ENCODE measurements at regions not wholly inside any gene's neighbourhood (a gene's known extent, or its start where the extent isn't known, plus 50 kb on each side); places are given as distances from the start of the nearest gene placed in this dataset.

DNA sequence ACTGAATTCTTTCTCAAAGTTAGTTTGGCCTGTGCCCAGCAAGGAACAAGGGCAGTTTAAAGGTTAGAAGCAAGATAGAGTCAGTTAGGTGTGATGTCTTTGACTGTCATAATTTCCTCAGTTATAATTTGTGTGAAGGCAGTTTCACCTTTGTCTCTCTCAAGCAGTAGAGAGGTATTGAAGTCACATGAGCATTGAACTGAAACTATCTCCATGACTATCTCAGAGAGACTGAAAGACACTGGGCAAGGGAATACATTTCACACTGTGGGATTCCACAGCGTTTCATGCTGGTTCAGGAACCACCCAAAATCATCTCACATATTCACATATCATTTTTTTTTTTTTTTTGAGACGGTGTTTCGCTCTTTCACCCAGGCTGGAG is 366.1 kb downstream of the PREX1 start:
- Histone ChIP-seq H3K27me3 (peaks cover 0 to 15% (median 0%) of the 10 kb centered on the region in 9 donors), H3K27ac (no peak overlapping the region), H3K4me3 (no peak overlapping the region), H3K36me3 (no peaks in the 10 kb centered on the region), H3K4me1 (peaks cover 0 to 3% (median 0%) of the 10 kb centered on the region in 12 donors), H3K9me3 (peaks cover 0 to 3% (median 0%) of the 10 kb centered on the region in 12 donors)
- TF ChIP-seq, protein P1, sequence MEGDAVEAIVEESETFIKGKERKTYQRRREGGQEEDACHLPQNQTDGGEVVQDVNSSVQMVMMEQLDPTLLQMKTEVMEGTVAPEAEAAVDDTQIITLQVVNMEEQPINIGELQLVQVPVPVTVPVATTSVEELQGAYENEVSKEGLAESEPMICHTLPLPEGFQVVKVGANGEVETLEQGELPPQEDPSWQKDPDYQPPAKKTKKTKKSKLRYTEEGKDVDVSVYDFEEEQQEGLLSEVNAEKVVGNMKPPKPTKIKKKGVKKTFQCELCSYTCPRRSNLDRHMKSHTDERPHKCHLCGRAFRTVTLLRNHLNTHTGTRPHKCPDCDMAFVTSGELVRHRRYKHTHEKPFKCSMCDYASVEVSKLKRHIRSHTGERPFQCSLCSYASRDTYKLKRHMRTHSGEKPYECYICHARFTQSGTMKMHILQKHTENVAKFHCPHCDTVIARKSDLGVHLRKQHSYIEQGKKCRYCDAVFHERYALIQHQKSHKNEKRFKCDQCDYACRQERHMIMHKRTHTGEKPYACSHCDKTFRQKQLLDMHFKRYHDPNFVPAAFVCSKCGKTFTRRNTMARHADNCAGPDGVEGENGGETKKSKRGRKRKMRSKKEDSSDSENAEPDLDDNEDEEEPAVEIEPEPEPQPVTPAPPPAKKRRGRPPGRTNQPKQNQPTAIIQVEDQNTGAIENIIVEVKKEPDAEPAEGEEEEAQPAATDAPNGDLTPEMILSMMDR (IDR thresholded peaks at IDR 0.05), result no peak
- TF ChIP-seq POLR2A (IDR thresholded peaks at IDR 0.05), result no peak
- intact Hi-C loops (cut with DNase I), result no loop called here
- no peak for DNase-seq
- 82 to 90% (median 83%) methylated on average over 3 of the region's 3 CpGs for WGBS, 4 donors
- no peak for ATAC-seq

DNA sequence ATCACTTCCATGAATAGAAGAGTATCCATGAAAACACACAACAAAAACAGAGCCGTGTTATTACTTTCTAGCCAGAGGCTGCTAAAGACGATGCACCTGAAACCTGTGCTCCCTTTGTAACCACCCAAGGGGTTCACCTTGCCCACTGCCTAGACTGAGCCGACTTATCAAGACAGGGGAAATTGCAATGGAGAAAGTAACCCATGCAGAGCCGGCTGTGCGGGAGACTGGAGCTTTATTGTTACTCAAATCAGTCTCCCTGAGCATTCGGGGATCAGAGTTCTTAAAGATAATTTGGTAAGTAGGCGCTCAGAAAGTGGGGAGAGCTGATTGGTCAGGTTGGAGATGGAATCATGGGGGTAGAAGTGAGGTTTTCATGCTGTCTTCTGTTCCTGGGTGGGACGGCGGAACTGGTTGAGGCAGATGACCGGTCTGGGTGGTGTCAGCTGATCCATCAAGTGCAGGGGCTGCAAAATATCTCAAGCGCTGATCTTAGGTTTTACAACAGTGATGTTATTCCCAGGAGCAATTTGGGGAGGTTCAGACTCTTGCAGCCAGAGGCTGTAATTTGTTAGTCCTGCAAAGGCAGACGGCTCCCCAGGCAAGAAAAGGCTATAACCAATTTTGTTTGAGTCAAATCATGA is 366.6 kb downstream of the PREX1 start:
- H3K4me3 ChIP-seq, result no peak overlapping the region
- intact Hi-C loops (cut with DNase I), result no loop called here
- H3K27ac ChIP-seq, result no peak overlapping the region
- DNase-seq (no peak), ATAC-seq (no peak)
- no peaks in the 10 kb centered on the region for H3K9me3 ChIP-seq
- 57 to 63% (median 59%) methylated on average over 12 of the region's 12 CpGs for WGBS, 4 donors
- peaks cover 0 to 3% (median 0%) of the 10 kb centered on the region in 12 donors for H3K4me1 ChIP-seq
- H3K27me3 ChIP-seq, result peaks cover 0 to 15% (median 0%) of the 10 kb centered on the region in 9 donors
- no peak for TF ChIP-seq POLR2A (IDR thresholded peaks at IDR 0.05)
- TF ChIP-seq, protein P1 (IDR thresholded peaks at IDR 0.05), result no peak
- no peaks in the 10 kb centered on the region for H3K36me3 ChIP-seq

DNA sequence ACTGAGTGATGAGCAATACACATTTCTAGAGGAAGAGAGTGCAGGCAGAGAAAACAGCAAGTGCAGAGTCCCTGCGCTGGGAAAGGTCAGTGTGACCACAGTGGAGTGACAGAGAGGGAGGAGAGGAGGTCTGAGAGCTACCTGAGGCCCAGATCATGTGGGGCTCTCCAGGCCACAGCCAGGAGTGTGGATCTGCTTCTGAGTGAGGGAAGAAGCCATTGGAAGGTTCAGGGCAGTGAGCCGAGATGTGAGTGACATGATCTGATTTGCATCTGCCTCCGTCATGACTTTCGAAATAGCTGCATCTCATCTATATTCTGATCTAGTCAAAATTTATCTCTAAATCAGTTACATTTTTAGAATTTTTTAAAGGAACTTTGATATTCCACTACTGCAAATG is 367.1 kb downstream of the PREX1 start:
- Histone ChIP-seq H3K36me3 (no peaks in the 10 kb centered on the region), H3K27ac (no peak overlapping the region), H3K4me1 (peaks cover 0 to 3% (median 0%) of the 10 kb centered on the region in 12 donors), H3K4me3 (no peak overlapping the region), H3K27me3 (peaks cover 0 to 18% (median 0%) of the 10 kb centered on the region in 9 donors), H3K9me3 (no peaks in the 10 kb centered on the region)
- ATAC-seq (no peak), DNase-seq (no peak)
- no peak for TF ChIP-seq POLR2A (IDR thresholded peaks at IDR 0.05)
- TF ChIP-seq, protein P1 (IDR thresholded peaks at IDR 0.05), result no peak
- WGBS, 4 donors, result 88 to 93% (median 90%) methylated on average over 4 of the region's 4 CpGs
- intact Hi-C loops (cut with DNase I), result no loop called here

DNA sequence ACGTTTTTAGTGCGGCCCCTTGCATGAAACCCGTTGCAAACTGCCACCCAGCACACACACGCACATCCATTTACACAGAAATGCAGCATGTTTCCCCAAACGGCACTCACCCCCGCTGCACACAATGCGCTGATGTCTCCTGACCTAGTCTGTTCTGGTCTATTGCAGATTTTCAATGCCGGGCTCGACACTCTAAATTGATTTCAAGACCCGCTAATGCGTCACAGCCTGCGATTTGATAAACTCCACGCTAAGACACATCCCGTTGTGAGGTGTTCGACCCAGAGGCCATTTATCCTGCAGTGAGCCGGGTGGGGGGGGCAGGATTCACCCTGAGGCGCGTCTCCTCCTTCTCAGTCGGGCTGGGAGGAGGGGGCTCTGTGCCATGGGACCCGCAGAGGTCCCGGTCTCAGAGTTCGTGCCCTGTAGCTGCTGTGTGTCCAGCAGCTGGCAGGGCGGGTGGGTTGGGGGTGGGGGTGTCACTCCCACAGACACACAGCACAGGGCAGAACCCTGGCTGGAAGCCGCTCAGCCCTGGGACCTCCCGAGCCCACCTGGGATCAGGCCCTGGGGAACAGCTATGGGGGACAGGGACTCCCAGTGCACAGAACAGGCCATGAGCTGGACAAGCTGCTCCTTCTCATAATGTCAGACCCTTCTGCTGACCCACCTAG is 367.9 kb downstream of the PREX1 start:
- Histone ChIP-seq H3K4me1 (peaks cover 0 to 3% (median 0%) of the 10 kb centered on the region in 12 donors), H3K4me3 (no peak overlapping the region), H3K36me3 (no peaks in the 10 kb centered on the region), H3K27me3 (peaks cover 0 to 24% (median 0%) of the 10 kb centered on the region in 9 donors), H3K9me3 (no peaks in the 10 kb centered on the region), H3K27ac (no peak overlapping the region)
- intact Hi-C loops (cut with DNase I), result no loop called here
- TF ChIP-seq POLR2A (IDR thresholded peaks at IDR 0.05), result no peak
- TF ChIP-seq, protein P1 (IDR thresholded peaks at IDR 0.05), result no peak
- DNase-seq (no peak), ATAC-seq (no peak)
- 84 to 90% (median 86%) methylated on average over 14 to 25 of the region's 25 CpGs for WGBS, 4 donors
